GM12878 (cell line): ENCODE measurements at regions not wholly inside any gene's neighbourhood (a gene's known extent, or its start where the extent isn't known, plus 50 kb on each side); places are given as distances from the start of the nearest gene placed in this dataset.

Experiments
- ATAC-seq: fragments of 200-7000 bp; cut with Tn5 transposase; 3 replicates; pipeline ENCODE4 v1.9.1; 2020; ENCODE audit warnings: mild to moderate bottlenecking, moderate library complexity
- BruUV-seq: library from RNA; stranded (reverse); fragments of 400-500 nt; replicated peaks from 2 replicates; lab custom pipeline; 2021; lab: Mats Ljungman, UMichigan
- CTCF ChIA-PET: fragments of 300-600 bp; sonication (Branson Sonifier 250); formaldehyde crosslinking; extraction: SDS; loops from one replicate; lab custom pipeline; 2021; ENCODE audit warnings: inconsistent platforms; lab: Yijun Ruan, JAX
- POLR2A ChIA-PET: fragments of 350-600 bp; formaldehyde crosslinking; extraction: SDS; loops from one replicate; lab custom pipeline; 2021; ENCODE audit warnings: inconsistent platforms; lab: Charles Lee
- RAD21 ChIA-PET: fragments of 300-600 bp; sonication (Branson Sonifier 250); formaldehyde crosslinking; loops from one replicate; lab custom pipeline; 2023; ENCODE audit warnings: antibody characterized with exemption; ENCODE audit not compliant: unreplicated experiment; lab: Charles Lee
- SMC1A ChIA-PET: fragments of 300-600 bp; sonication (Branson Sonifier 250); formaldehyde crosslinking; loops from one replicate; lab custom pipeline; 2023; ENCODE audit not compliant: unreplicated experiment, uncharacterized antibody; lab: Charles Lee
- DNase-seq: peaks from one replicate; pipeline ENCODE4 v3.0.0-alpha.2; 2011; ENCODE audit warnings: low read depth, low spot score
- FAIRE-seq: peaks from 3 replicates; lab custom pipeline; 2011; peaks lifted over from hg19 to GRCh38; lab: Jason Lieb, UNC
- H2AFZ ChIP-seq: 2 replicates; pipeline ENCODE4 v1.6.0; 2011; ENCODE audit warnings: low read depth, low read length, control low read depth; ENCODE audit not compliant: control insufficient read depth
- H3K27ac ChIP-seq: 2 replicates; pipeline ENCODE4 v1.5.1; 2011; ENCODE audit warnings: control low read depth; ENCODE audit not compliant: control insufficient read depth, insufficient read depth
- H3K27me3 ChIP-seq, 2 experiments: replicated peaks in 1 of 2; 2 replicates each; pipeline versions ENCODE4 v1.6.0 to v1.6.1; 2011; ENCODE audit warnings: low read length in 1 of 2; ENCODE audit not compliant: control insufficient read depth in 2 of 2, insufficient read depth in 2 of 2
- H3K36me3 ChIP-seq, 2 experiments: 2 replicates each; pipeline ENCODE4 v1.5.1; 2011; ENCODE audit warnings: low read length in 1 of 2; ENCODE audit not compliant: control insufficient read depth in 2 of 2, insufficient read depth in 2 of 2
- H3K4me1 ChIP-seq: 2 replicates; pipeline ENCODE4 v1.6.1; 2011; ENCODE audit warnings: mild to moderate bottlenecking, low read length, moderate library complexity, mixed read lengths; ENCODE audit not compliant: control insufficient read depth, insufficient read depth
- H3K4me2 ChIP-seq: 2 replicates; pipeline ENCODE4 v1.6.0; 2011; ENCODE audit warnings: control low read depth; ENCODE audit not compliant: control insufficient read depth, insufficient read depth
- H3K4me3 ChIP-seq: fragments of 200-600 bp; sonication (generic); 2 replicates; pipeline ENCODE4 v1.5.1; 2016
- H3K79me2 ChIP-seq: 2 replicates; pipeline ENCODE4 v1.6.0; 2011; ENCODE audit warnings: low read length; ENCODE audit not compliant: control insufficient read depth, insufficient read depth
- H3K9ac ChIP-seq: 2 replicates; pipeline ENCODE4 v1.8.0; 2011; ENCODE audit warnings: low read length, control low read depth, mixed read lengths; ENCODE audit not compliant: control insufficient read depth, insufficient read depth
- H3K9me3 ChIP-seq: replicated peaks from 3 replicates; pipeline ENCODE4 v1.5.1; 2011; ENCODE audit warnings: mild to moderate bottlenecking, low read length; ENCODE audit not compliant: control insufficient read depth, insufficient read depth
- H4K20me1 ChIP-seq: 2 replicates; pipeline ENCODE4 v1.6.0; 2011; ENCODE audit not compliant: control insufficient read depth, insufficient read depth
- BCL11A ChIP-seq: IDR thresholded peaks from 2 replicates; pipeline ENCODE4 v1.6.1; 2011; ENCODE audit warnings: low read depth, low read length
- HDAC6 ChIP-seq: fragments of 200-600 bp; sonication (generic); IDR thresholded peaks from one replicate; pipeline ENCODE4 v1.8.0; 2017; ENCODE audit warnings: antibody characterized with exemption; ENCODE audit not compliant: unreplicated experiment
- PML ChIP-seq: IDR thresholded peaks from 2 replicates; pipeline ENCODE4 v1.6.1; 2012; ENCODE audit warnings: low read length, inconsistent platforms
- ZNF207 ChIP-seq: fragments of 450-650 bp; IDR thresholded peaks from 2 replicates; pipeline ENCODE4 v1.6.1; 2014; ENCODE audit warnings: antibody characterized with exemption, mild to moderate bottlenecking, borderline replicate concordance
- ZNF687 ChIP-seq: fragments of 450-650 bp; IDR thresholded peaks from 2 replicates; pipeline ENCODE4 v1.6.1; 2017; ENCODE audit warnings: mild to moderate bottlenecking, moderate library complexity
- WGBS: methylation state at CpG from one replicate; pipeline ENCODE4 v1.1.6; 2016; ENCODE audit warnings: low lambda C conversion rate; ENCODE audit not compliant: insufficient replicate concordance, insufficient coverage; ENCODE audit errors: missing lambda C conversion rate; 5-methylcytosine and 5-hydroxymethylcytosine counted together
- in situ Hi-C: fragments of 300-500 bp; cut with MboI; formaldehyde crosslinking; loops from 9 replicates; pipeline ENCODE4 v1.14.3; 2018; ENCODE audit warnings: mixed read lengths
- intact Hi-C: fragments of 100-400 bp; cut with micrococcal nuclease; formaldehyde crosslinking; loops from one replicate; pipeline ENCODE4 v1.14.2; 2022; ENCODE audit not compliant: unreplicated experiment

- no peak for TF ChIP-seq ZNF687
These were observed 309.8 kb upstream of the N4BP1 start (continued) for GRCh38 chr16:48919791-48920190.

GRCh38 chr16:48918520-48919258, 308.7 kb upstream of the N4BP1 start:
- CTCF ChIA-PET, result interaction anchor here (1.0 kb wide), 1 partner anchor 11 kb away, joined by 4 read pairs; no protein-coding TSS in a partner anchor

More at GRCh38 chr16:48918520-48919258, 308.7 kb upstream of the N4BP1 start:
- no peak for FAIRE-seq
- 0% methylated on average over 4 of the region's 4 CpGs for WGBS
- no TSS peak for BruUV-seq
- RAD21 ChIA-PET, result no interaction called here
- Histone ChIP-seq H3K27ac (no peak overlapping the region), H2AFZ (no peak overlapping the region), H4K20me1 (no peaks in the 10 kb centered on the region), H3K79me2 (no peaks in the 10 kb centered on the region), H3K4me2 (no peak overlapping the region), H3K36me3 (no peaks in the 10 kb centered on the region), H3K9me3 (no peaks in the 10 kb centered on the region), H3K27me3 (no peaks in the 10 kb centered on the region), H3K4me3 (no peak overlapping the region), H3K9ac (no peak overlapping the region), H3K4me1 (no peaks in the 10 kb centered on the region)
- in situ Hi-C loops, result no loop called here
- POLR2A ChIA-PET, result no interaction called here
- intact Hi-C loops, result no loop called here
- SMC1A ChIA-PET, result interaction anchor here (1.3 kb wide), 1 partner anchor 41 kb away, joined by 3 read pairs; no protein-coding TSS in a partner anchor
- DNase-seq, result no peak
- no peak for ATAC-seq
- TF ChIP-seq BCL11A (no peak), ZNF207 (no peak), PML (no peak), HDAC6 (no peak)
